WTC11 (cell line): ENCODE measurements at regions not wholly inside any gene's neighbourhood (a gene's known extent, or its start where the extent isn't known, plus 50 kb on each side); places are given as distances from the start of the nearest gene placed in this dataset.

Source experiments
- ATAC-seq: fragments of 200-7000 bp; cut with Tn5 transposase; 2 replicates; pipeline ENCODE4 v1.10.0; 2021; ENCODE audit warnings: mild to moderate bottlenecking, moderate library complexity
- CTCF ChIA-PET: fragments of 300-600 bp; sonication (Branson Sonifier 250); formaldehyde crosslinking; loops from one replicate; lab custom pipeline; 2021; ENCODE audit warnings: antibody characterized with exemption; lab: Charles Lee
- POLR2A ChIA-PET: fragments of 350-600 bp; sonication (Branson Sonifier 250); formaldehyde crosslinking; loops from one replicate; lab custom pipeline; 2021; ENCODE audit warnings: antibody characterized with exemption; lab: Charles Lee
- DNase-seq: peaks from one replicate; pipeline ENCODE4 v3.0.0; 2021; ENCODE audit warnings: low spot score
- H3K27ac Mint-ChIP-seq: 2 replicates; pipeline ENCODE4 v1.8.0; 2021; ENCODE audit warnings: mixed read lengths
- H3K27me3 Mint-ChIP-seq: 2 replicates; pipeline ENCODE4 v1.8.0; 2021; ENCODE audit warnings: low read depth, mild to moderate bottlenecking, moderate library complexity, mixed read lengths
- H3K36me3 Mint-ChIP-seq: 2 replicates; pipeline ENCODE4 v1.8.0; 2021; ENCODE audit warnings: mixed read lengths
- H3K4me1 Mint-ChIP-seq: 2 replicates; pipeline ENCODE4 v1.8.0; 2022; ENCODE audit warnings: mixed read lengths
- H3K4me3 Mint-ChIP-seq: 2 replicates; pipeline ENCODE4 v1.8.0; 2021; ENCODE audit warnings: mild to moderate bottlenecking, moderate library complexity, mixed read lengths
- H3K9me3 Mint-ChIP-seq: 2 replicates; pipeline ENCODE4 v1.8.0; 2021; ENCODE audit warnings: mixed read lengths
- CBFB ChIP-seq: sonication (generic); formaldehyde crosslinking; IDR thresholded peaks from 2 replicates; pipeline ENCODE4 v1.8.1; 2022; ENCODE audit warnings: mild to moderate bottlenecking, low read depth, missing genetic modification reagents
- FOXJ3 ChIP-seq: sonication (generic); formaldehyde crosslinking; IDR thresholded peaks from 2 replicates; pipeline ENCODE4 v1.9.0; 2021; ENCODE audit warnings: missing genetic modification reagents, mild to moderate bottlenecking, borderline replicate concordance
- GABPB1 ChIP-seq: sonication (generic); formaldehyde crosslinking; IDR thresholded peaks from 2 replicates; pipeline ENCODE4 v1.8.1; 2023; ENCODE audit warnings: mild to moderate bottlenecking, missing genetic modification reagents
- IRF2 ChIP-seq: sonication (generic); formaldehyde crosslinking; IDR thresholded peaks from 2 replicates; pipeline ENCODE4 v1.8.0; 2022; ENCODE audit warnings: low read depth, missing genetic modification reagents, borderline replicate concordance
- JAZF1 ChIP-seq: fragments of 250-450 bp; sonication (Bioruptor Pico); IDR thresholded peaks from 2 replicates; pipeline ENCODE4 v1.9.0; 2021; ENCODE audit warnings: moderate library complexity, mild to moderate bottlenecking, inconsistent platforms
- JUN ChIP-seq: sonication (generic); formaldehyde crosslinking; IDR thresholded peaks from 2 replicates; pipeline ENCODE4 v1.8.0; 2023; ENCODE audit warnings: mild to moderate bottlenecking, missing genetic modification reagents
- NR2C2 ChIP-seq: sonication (generic); formaldehyde crosslinking; IDR thresholded peaks from 2 replicates; pipeline ENCODE4 v1.8.0; 2022; ENCODE audit warnings: mild to moderate bottlenecking, missing genetic modification reagents
- SMAD3 ChIP-seq: sonication (generic); formaldehyde crosslinking; IDR thresholded peaks from 2 replicates; pipeline ENCODE4 v1.8.0; 2022; ENCODE audit warnings: missing genetic modification reagents, mild to moderate bottlenecking, borderline replicate concordance
- SMAD4 ChIP-seq: sonication (generic); formaldehyde crosslinking; IDR thresholded peaks from 2 replicates; pipeline ENCODE4 v1.8.0; 2022; ENCODE audit warnings: mild to moderate bottlenecking, missing genetic modification reagents
- SOX15 ChIP-seq: fragments of 250-450 bp; sonication (Bioruptor Pico); IDR thresholded peaks from 2 replicates; pipeline ENCODE4 v1.9.0; 2021; ENCODE audit warnings: mild to moderate bottlenecking
- ZNF219 ChIP-seq: sonication (generic); formaldehyde crosslinking; IDR thresholded peaks from 2 replicates; pipeline ENCODE4 v1.8.0; 2023; ENCODE audit warnings: missing genetic modification reagents, mild to moderate bottlenecking, borderline replicate concordance
- ZNF232 ChIP-seq: sonication (generic); formaldehyde crosslinking; IDR thresholded peaks from 2 replicates; pipeline ENCODE4 v1.8.0; 2022; ENCODE audit warnings: mild to moderate bottlenecking, missing genetic modification reagents
- ZNF317 ChIP-seq: sonication (generic); formaldehyde crosslinking; IDR thresholded peaks from 2 replicates; pipeline ENCODE4 v1.8.1; 2023; ENCODE audit warnings: low read depth, mild to moderate bottlenecking, moderate library complexity, missing genetic modification reagents, borderline replicate concordance
- ZNF396 ChIP-seq: fragments of 250-450 bp; sonication (Bioruptor Pico); IDR thresholded peaks from 2 replicates; pipeline ENCODE4 v1.8.0; 2021; ENCODE audit warnings: mild to moderate bottlenecking, moderate library complexity, borderline replicate concordance
- ZNF671 ChIP-seq: fragments of 250-450 bp; sonication (Bioruptor Pico); IDR thresholded peaks from 2 replicates; pipeline ENCODE4 v1.8.0; 2021; ENCODE audit warnings: mild to moderate bottlenecking
- TF ChIP-seq, protein P1 (sequence below): sonication (generic); formaldehyde crosslinking; IDR thresholded peaks from 2 replicates; pipeline ENCODE4 v1.8.0; 2023; ENCODE audit warnings: missing genetic modification reagents
- TF ChIP-seq, protein P2 (sequence below): sonication (generic); formaldehyde crosslinking; IDR thresholded peaks from 2 replicates; pipeline ENCODE4 v1.8.0; 2022; ENCODE audit warnings: mild to moderate bottlenecking, missing genetic modification reagents
- TF ChIP-seq, protein P3 (sequence below): fragments of 250-450 bp; sonication (Bioruptor Pico); IDR thresholded peaks from 2 replicates; pipeline ENCODE4 v1.8.0; 2021; ENCODE audit warnings: mild to moderate bottlenecking
- TF ChIP-seq, protein P4 (sequence below): sonication (generic); formaldehyde crosslinking; IDR thresholded peaks from 2 replicates; pipeline ENCODE4 v1.8.0; 2023; ENCODE audit warnings: missing genetic modification reagents, mild to moderate bottlenecking, borderline replicate concordance
- TF ChIP-seq, protein P5 (sequence below): sonication (generic); formaldehyde crosslinking; IDR thresholded peaks from 2 replicates; pipeline ENCODE4 v1.8.0; 2022; ENCODE audit warnings: mild to moderate bottlenecking, missing genetic modification reagents
- TF ChIP-seq, protein P6 (sequence below): sonication (generic); formaldehyde crosslinking; IDR thresholded peaks from 2 replicates; pipeline ENCODE4 v1.8.1; 2023; ENCODE audit warnings: mild to moderate bottlenecking, missing genetic modification reagents, moderate library complexity

DNA sequence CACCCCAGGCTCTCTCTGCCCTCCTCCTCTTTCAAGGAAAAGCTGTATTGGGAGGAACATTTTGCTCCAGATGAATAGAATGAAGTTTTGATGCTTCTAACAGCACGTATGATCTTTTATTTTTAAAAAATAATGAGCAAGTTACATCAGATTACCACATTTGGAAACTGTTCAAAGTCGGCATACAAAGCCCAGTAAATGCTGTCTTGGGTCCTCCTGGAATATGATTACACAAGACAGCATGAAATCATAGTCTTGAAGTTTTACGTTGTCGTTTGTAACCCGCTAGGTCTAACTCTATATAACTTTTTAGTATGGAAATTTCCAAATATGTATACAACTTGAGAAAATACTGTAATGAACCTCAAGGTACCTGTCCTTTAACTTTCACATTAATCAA, 385.6 kb downstream of the HLX start:
- POLR2A ChIA-PET: no interaction called here
- Mint-ChIP-seq H3K27ac (no peak overlapping the region), H3K9me3 (peaks cover 29% of the 10 kb centered on the region), H3K4me1 (peaks cover 18% of the 10 kb centered on the region), H3K27me3 (no peaks in the 10 kb centered on the region), H3K36me3 (peaks cover 22% of the 10 kb centered on the region), H3K4me3 (no peak overlapping the region)
- CTCF ChIA-PET: interaction anchor here (0.6 to 2.3 kb wide), 16 partner anchors 8 to 906 kb away, joined by 3 to 40 read pairs (median 4); no protein-coding TSS in a partner anchor
- no peak for TF ChIP-seq NR2C2
- no peak for TF ChIP-seq ZNF317 (CRISPR knock-in tag)
- no peak for TF ChIP-seq ZNF232 (CRISPR knock-in tag)
- TF ChIP-seq SMAD3 (CRISPR knock-in tag): no peak
- no peak for TF ChIP-seq SOX15 (CRISPR knock-in tag)
- no peak for TF ChIP-seq JAZF1 (CRISPR knock-in tag)
- no peak for TF ChIP-seq JUN
- no peak for TF ChIP-seq FOXJ3 (CRISPR knock-in tag)
- TF ChIP-seq SMAD4 (CRISPR knock-in tag): no peak
- no peak for TF ChIP-seq CBFB
- TF ChIP-seq, protein P1, sequence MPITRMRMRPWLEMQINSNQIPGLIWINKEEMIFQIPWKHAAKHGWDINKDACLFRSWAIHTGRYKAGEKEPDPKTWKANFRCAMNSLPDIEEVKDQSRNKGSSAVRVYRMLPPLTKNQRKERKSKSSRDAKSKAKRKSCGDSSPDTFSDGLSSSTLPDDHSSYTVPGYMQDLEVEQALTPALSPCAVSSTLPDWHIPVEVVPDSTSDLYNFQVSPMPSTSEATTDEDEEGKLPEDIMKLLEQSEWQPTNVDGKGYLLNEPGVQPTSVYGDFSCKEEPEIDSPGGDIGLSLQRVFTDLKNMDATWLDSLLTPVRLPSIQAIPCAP (CRISPR knock-in tag): no peak
- TF ChIP-seq, protein P2, sequence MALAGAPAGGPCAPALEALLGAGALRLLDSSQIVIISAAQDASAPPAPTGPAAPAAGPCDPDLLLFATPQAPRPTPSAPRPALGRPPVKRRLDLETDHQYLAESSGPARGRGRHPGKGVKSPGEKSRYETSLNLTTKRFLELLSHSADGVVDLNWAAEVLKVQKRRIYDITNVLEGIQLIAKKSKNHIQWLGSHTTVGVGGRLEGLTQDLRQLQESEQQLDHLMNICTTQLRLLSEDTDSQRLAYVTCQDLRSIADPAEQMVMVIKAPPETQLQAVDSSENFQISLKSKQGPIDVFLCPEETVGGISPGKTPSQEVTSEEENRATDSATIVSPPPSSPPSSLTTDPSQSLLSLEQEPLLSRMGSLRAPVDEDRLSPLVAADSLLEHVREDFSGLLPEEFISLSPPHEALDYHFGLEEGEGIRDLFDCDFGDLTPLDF (CRISPR knock-in tag): no peak
- DNase-seq (no peak), ATAC-seq (no peak)

DNA sequence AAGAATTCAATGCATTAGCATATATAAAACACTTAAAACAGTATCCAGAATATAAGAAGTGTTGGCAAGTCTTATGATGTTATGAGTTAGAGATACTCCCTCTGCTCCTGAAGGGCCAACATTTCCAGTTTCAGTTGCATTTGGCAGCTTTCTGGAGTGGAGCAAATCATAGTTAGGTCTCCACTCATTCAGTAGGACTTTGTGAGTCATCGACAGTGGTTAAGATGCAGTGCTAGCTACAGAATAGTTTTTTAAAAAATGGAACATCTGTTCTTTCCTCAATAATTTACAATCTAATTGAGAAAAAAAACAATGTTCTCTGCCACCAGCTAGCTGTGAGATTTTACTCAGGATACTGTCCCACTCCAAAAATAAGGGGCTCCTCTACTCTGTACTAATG, 389.1 kb downstream of the HLX start:
- no peak for DNase-seq
- no peak overlapping the region for H3K4me3 Mint-ChIP-seq
- CTCF ChIA-PET: no interaction called here

More for the DNA sequence above, 389.1 kb downstream of the HLX start:
- POLR2A ChIA-PET: no interaction called here
- H3K36me3 Mint-ChIP-seq: peaks cover 10% of the 10 kb centered on the region
- no peaks in the 10 kb centered on the region for H3K27me3 Mint-ChIP-seq
- no peak for ATAC-seq
- H3K27ac Mint-ChIP-seq: no peak overlapping the region
- H3K9me3 Mint-ChIP-seq: peaks cover 4% of the 10 kb centered on the region; the same call in 1 of the 2 replicates
- peaks cover 18% of the 10 kb centered on the region for H3K4me1 Mint-ChIP-seq
- TF ChIP-seq IRF2: no peak
- TF ChIP-seq, protein P3, sequence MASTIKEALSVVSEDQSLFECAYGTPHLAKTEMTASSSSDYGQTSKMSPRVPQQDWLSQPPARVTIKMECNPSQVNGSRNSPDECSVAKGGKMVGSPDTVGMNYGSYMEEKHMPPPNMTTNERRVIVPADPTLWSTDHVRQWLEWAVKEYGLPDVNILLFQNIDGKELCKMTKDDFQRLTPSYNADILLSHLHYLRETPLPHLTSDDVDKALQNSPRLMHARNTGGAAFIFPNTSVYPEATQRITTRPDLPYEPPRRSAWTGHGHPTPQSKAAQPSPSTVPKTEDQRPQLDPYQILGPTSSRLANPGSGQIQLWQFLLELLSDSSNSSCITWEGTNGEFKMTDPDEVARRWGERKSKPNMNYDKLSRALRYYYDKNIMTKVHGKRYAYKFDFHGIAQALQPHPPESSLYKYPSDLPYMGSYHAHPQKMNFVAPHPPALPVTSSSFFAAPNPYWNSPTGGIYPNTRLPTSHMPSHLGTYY (CRISPR knock-in tag): no peak
- no peak for TF ChIP-seq SMAD4 (CRISPR knock-in tag)
- no peak for TF ChIP-seq ZNF396 (CRISPR knock-in tag)
- TF ChIP-seq ZNF671: no peak
- TF ChIP-seq, protein P4, sequence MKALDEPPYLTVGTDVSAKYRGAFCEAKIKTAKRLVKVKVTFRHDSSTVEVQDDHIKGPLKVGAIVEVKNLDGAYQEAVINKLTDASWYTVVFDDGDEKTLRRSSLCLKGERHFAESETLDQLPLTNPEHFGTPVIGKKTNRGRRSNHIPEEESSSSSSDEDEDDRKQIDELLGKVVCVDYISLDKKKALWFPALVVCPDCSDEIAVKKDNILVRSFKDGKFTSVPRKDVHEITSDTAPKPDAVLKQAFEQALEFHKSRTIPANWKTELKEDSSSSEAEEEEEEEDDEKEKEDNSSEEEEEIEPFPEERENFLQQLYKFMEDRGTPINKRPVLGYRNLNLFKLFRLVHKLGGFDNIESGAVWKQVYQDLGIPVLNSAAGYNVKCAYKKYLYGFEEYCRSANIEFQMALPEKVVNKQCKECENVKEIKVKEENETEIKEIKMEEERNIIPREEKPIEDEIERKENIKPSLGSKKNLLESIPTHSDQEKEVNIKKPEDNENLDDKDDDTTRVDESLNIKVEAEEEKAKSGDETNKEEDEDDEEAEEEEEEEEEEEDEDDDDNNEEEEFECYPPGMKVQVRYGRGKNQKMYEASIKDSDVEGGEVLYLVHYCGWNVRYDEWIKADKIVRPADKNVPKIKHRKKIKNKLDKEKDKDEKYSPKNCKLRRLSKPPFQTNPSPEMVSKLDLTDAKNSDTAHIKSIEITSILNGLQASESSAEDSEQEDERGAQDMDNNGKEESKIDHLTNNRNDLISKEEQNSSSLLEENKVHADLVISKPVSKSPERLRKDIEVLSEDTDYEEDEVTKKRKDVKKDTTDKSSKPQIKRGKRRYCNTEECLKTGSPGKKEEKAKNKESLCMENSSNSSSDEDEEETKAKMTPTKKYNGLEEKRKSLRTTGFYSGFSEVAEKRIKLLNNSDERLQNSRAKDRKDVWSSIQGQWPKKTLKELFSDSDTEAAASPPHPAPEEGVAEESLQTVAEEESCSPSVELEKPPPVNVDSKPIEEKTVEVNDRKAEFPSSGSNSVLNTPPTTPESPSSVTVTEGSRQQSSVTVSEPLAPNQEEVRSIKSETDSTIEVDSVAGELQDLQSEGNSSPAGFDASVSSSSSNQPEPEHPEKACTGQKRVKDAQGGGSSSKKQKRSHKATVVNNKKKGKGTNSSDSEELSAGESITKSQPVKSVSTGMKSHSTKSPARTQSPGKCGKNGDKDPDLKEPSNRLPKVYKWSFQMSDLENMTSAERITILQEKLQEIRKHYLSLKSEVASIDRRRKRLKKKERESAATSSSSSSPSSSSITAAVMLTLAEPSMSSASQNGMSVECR (CRISPR knock-in tag): no peak
- TF ChIP-seq, protein P5, sequence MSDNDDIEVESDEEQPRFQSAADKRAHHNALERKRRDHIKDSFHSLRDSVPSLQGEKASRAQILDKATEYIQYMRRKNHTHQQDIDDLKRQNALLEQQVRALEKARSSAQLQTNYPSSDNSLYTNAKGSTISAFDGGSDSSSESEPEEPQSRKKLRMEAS: no peak
- no peak for TF ChIP-seq ZNF219
- TF ChIP-seq, protein P6, sequence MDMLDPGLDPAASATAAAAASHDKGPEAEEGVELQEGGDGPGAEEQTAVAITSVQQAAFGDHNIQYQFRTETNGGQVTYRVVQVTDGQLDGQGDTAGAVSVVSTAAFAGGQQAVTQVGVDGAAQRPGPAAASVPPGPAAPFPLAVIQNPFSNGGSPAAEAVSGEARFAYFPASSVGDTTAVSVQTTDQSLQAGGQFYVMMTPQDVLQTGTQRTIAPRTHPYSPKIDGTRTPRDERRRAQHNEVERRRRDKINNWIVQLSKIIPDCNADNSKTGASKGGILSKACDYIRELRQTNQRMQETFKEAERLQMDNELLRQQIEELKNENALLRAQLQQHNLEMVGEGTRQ (CRISPR knock-in tag): no peak
- TF ChIP-seq GABPB1: no peak
- TF ChIP-seq, all 79 proteins: peak for 0
